Activated T-cell treated with anti-CD3 and anti-CD28 coated beads for 48 hours (primary cell): ENCODE measurements at regions not wholly inside any gene's neighbourhood (a gene's known extent, or its start where the extent isn't known, plus 50 kb on each side); places are given as distances from the start of the nearest gene placed in this dataset.
"Not testable (repeated sequence)": the region's sequence is repeated elsewhere in the genome, so short reads cannot be mapped to it uniquely, and the experiment has no call there.

Experiments used
- DNase-seq: peaks from one replicate; pipeline ENCODE4 v3.0.0-alpha.2; 2020; ENCODE audit warnings: low read depth

GRCh38 chr3:178205740-178206139 is 330.5 kb upstream of the KCNMB2 start:
- no peak for DNase-seq

- no peak for DNase-seq
Measured at GRCh38 chr3:178206521-178206920, 329.7 kb upstream of the KCNMB2 start.

DNA sequence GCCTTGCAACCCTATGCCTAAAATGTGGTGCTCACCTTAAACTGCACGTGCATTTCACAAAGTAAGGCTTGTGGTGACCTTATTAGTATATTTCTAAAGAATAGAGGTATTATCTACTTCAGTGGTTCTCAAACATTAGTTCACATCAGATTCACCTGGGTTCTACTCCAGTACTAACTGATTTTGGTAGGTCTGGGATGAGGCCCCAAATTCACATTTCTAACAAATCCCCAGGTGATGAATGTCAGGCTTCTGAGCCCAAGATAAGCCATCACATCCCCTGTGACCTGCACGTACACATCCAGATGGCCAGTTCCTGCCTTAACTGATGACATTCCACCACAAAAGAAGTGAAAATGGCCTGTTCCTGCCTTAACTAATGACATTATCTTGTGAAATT is 329.1 kb upstream of the KCNMB2 start:
- DNase-seq, result not testable (repeated sequence)

GRCh38 chr3:178207627-178208026 is 328.6 kb upstream of the KCNMB2 start:
- DNase-seq, result not testable (repeated sequence)

GRCh38 chr3:178209116-178209515 is 327.1 kb upstream of the KCNMB2 start:
- DNase-seq, result not testable (repeated sequence)

DNA sequence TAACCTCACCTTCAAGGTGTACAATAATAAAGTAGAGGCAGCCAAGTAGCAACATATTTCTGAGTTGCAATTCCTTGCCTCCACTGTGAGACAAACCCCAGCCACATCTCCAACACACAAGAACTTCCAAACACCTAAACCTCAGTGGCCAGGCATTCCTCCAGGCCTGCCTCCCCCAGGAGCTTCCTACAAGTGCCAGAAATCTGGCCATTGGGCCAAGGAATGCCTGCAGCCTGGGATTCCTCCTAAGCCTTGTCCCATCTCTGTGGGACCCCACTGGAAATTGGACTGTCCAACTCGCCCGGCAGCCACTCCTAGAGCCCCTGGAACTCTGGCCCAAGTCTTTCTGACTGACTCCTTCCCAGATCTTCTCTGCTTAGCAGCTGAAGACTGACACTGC is 326.6 kb upstream of the KCNMB2 start:
- not testable (repeated sequence) for DNase-seq

DNA sequence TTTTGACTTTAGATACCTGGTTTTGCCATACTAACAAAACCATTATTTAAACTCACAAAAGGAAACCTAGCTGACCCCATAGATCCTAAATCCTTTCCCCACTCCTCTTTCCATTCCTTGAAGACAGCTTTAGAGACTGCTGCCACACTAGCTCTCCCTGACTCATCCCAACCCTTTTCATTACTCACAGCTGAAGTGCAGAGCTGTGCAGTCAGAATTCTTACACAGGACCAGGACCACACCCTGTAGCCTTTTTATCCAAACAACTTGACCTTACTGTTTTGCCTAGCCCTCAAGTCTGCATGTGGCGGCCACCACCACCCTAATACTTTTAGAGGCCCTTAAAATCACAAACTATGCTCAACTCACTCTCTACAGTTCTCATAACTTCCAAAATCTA is 325.1 kb upstream of the KCNMB2 start:
- DNase-seq, result not testable (repeated sequence)

DNA sequence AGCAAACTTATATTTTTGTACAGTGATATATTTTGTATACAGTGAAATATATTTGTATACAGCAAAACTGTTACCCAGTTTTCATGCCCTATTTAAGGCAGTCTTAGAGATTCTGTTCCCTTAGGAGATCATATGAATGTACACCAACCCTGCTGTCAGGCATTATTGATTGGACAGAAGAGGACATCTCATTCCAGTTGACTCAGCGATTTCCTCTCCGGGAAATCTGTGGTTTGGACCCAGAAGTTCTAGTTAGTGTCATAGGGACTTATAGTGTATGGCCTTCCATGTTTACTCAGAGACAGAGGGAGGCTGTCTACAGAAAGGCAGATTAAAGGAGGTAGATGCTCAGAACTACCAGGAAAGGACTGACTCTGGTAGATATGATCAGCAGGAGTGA is 318.8 kb upstream of the KCNMB2 start:
- no peak for DNase-seq

DNA sequence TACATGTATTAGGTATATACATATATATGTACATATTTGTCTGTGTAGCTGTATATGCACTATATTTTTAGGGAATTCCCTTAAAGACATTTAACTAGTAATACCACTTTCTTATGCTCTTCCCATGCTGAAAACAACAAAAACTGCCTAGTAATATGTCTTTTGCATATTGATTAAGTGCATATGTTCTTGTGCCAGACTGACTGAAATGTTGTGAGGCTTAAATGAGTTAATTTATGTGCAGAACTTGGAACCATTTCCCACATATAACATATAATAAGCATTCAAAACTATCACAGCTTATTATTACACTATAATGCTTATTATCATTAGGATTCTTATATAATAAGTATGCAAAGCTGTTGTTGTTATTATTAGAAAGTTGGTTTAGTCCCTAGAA is 318.0 kb upstream of the KCNMB2 start:
- DNase-seq, result no peak

DNA sequence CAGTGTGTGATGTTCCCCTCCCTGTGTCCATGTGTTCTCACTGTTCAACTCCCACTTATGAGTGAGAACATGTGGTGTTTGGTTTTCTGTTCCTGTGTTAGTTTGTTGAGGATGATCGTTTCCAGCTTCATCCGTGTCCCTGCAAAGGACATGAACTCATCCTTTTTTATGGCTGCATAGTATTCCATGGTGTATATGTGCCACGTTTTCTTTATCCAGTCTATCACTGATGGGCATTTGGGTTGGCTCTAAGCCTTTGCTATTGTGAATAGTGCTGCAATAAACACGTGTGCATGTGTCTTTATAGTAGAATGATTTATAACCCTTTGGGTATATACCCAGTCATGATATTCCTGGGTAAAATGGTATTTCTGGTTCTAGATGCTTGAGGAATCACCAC is 316.6 kb upstream of the KCNMB2 start:
- not testable (repeated sequence) for DNase-seq

DNA sequence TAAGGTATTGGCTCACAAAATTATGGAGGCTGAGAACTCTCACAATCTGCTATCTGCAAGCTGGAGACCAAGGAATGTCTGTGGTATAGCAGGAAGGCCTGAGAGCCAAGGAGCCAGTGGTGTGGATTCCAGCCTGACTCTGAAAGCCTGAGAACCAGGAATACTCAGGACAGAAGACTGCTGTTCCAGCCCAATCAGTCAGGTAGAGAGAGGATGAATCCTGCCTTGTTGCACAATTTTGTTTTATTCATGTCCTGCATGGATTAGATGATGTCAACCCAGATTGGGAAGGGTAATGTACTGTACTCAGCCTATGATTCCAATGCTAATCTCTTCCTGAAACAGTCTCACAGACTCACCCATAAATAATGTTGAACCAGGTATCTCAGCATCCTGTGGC is 312.4 kb upstream of the KCNMB2 start:
- DNase-seq, result no peak

DNA sequence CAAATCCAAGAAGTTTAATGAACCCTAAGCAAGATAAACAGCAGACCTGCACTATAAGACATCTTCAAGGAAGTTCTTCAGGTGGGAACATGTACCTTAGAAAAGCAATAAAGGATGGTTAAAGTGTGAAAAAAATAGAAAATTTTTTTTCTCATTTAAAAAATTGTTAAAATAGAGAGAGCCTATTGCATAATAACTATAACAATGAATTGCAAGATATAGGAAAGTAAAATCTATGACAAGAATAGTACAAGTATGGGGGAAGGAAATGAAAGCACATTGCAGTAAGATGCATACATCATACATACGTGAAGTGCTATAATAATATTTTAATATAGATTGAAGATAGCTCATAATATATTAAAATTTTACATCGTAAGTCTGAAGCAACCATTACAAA is 310.1 kb upstream of the KCNMB2 start:
- DNase-seq, result no peak

- DNase-seq, result no peak
Measured at GRCh38 chr3:178231645-178232044, 304.6 kb upstream of the KCNMB2 start.

DNA sequence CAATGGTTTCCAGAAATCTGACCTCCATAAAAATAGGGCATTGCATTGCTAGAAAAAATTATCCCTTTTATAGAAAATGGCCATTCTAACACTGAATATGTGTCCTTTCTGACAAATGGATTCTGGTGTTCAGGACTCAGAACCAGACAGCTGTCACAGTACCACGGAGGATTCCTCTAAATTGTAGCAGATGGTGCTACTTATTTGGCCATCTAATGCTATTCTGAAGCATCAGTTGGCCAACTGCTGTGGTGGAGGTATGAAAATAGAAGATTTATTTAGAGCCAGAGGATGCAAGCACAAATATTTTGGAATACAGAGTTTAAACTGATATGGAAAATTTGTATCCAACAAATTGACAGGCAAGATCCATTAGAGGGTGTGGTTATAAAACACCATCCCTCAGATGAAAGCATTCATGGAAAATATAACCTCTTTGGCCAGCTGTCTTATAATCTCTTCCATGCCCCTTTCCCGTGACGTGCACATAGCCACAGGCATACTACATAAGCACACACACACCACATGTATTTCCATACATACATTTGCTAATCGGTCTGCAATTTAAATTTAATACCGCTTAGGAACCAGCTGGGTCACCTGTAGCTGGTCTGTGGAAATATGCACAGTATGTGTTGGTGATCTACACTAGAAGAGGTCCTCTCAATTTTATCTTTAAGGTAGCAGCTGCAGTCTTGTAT is 302.7 kb upstream of the KCNMB2 start:
- no peak for DNase-seq

DNA sequence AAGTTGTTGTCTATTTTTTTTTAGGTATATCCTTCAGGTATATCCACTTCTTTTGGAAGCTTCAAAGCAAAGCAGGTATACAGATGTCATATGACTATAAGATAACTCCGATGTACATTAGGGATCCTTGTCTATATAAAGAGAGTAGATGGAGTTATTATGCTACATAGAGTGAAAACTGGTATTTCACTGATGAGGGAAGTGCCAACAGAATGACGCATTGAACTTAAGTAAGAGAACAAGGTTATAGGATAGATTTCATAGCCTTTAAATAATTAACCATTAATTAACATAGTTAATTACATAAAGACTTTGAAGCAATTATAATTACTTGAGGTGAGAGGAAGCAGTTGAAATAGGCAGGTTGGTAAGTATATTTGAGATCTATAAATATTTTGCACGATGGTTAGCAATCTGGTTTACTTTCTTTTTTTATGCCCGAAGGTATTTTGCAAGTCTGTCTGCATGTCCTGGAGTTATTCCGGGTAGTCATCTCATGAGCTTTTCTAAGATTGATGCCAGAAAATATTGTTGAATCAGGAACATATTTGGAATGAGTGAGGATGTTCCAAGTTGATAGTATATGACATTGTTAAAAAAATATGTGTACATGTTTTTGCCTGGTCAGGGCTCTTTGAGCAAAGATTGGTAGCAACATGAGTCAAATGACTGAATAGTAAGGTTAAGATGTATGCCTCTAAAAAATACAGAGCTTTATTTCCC is 299.5 kb upstream of the KCNMB2 start:
- no peak for DNase-seq

DNA sequence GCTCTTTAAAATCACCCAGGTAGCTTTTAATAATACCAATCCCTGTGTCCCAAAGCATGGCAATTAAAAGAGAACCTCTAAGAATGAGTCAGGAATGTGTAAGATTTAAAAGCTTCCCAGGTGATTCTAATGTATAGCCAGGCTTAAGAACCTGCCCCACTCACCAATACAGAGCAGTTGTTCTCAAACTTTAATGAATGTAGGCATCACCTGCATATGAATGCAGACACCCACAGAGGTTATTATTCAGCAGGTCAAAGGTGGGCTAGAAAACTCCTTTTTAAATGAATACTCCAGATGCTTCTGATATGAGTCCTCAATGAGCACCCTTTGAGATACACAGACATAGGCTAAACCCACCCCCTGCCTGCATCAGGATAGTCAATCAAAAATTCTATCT is 298.1 kb upstream of the KCNMB2 start:
- DNase-seq, result no peak

DNA sequence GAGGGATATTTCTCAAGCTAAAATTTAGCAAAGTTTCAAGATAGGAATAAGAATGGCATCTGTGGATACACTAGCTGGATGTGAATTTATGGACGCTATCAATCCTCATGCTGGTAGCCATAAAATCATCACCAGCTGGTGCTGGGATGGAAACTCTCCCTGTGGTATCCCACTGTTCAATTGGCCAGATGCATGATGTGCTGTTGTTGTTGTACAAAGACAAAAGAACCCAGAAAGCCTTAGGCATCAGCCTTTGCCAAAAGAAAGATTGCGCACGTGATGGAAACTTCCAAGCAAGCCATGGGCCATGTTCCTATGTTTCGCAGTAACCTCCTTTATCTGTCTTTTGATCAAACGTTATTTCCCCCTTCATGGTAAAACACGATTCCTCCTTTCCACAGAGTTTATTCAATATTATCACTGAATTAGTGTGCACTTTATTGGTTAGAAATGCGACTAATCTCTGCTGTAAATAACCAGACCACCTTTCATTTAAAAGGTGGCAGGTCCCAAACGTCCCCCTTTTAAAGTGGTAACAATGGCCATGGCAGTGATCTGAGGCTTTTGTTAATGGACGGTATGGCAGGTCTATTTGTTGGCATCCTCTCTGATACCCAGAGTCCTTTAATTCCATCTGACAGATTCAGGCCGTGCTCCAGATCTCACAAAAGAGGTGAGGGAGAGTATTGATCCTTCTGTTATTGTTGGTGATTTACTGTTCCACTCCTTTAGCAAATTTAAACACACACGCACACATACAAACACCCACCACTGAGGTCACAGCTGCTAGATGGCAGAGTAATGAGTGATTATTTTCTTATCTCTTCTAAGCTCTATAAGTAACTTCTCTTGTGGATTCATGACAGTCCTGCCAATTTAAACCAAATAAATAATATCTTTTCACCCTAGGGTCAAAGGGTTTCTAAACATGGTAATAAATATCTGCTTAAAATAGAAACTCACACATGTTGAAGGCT is 291.2 kb upstream of the KCNMB2 start:
- DNase-seq, result no peak

DNA sequence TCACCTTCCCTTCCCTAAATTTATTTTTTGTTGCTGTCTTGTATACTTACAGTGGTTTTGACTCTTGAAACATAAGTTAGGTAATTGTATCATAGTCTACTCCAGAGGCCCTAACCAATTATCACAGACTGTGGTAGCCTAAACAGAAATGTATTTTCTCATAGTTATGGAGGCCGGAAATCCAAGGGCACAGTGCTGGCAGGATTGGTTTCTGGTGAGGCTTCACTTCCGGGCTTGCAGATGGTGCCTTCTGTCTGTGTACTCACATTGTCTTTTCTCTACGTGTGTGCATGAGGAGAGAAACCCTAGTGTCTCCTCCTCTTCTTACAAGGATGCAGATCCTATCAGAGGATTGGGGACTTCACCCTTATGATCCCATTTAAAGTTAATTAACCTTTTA is 290.2 kb upstream of the KCNMB2 start:
- DNase-seq, result no peak

DNA sequence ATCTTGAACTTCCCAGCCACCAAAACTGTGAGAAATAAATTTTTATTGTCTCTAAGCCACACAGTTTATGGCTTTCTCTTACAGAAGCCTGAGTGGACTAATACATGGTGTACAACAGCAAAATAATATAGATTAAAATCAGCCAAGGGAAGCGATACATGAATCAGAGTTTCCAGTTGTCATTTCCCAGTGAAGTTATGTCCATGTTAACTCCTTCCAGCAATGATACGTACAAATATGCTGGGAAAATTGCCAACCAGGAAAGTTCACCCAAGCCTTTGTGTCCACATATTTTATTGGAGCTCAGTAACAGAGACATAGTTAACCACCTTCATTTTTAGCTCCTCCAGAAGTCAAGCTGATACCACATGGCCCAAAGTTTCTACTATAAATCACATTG is 280.9 kb upstream of the KCNMB2 start:
- no peak for DNase-seq

DNA sequence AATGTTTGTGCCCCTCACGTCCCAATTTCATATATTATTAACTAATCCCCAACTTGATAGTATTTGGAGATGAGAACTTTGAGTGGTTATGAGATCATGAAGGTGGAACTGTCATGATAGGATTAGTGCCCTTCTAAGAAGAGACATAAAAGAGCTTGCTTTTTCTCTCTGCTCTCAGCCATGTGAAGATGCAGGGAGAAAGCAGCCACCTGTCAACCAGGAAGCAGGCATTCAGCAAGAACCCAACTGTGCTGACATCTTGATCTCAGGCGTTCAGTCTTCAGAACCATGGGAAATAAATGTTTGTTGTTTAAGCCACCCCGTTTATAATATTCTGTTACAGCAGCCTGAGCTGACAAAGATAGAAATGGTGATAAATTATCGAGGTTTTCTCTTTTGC is 278.7 kb upstream of the KCNMB2 start:
- DNase-seq, result no peak

DNA sequence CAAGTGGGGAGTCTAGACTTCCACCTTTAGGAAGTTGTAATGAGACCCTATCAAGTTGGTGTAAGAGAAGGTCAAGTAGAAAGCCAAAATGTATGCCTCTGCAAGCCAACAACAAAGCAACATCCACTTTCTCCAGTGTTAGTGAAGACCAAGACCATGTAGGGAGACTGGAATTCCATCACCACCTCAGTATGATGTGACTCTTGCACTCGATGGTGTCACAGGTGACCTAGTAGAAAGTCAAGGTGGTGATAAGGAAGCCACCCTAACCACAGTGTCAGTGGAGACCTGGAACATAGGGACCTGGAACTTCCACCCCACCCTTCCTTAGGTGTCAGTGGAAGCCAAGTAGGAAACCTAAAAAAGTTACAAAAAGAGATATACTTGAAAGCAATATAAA is 278.1 kb upstream of the KCNMB2 start:
- no peak for DNase-seq

DNA sequence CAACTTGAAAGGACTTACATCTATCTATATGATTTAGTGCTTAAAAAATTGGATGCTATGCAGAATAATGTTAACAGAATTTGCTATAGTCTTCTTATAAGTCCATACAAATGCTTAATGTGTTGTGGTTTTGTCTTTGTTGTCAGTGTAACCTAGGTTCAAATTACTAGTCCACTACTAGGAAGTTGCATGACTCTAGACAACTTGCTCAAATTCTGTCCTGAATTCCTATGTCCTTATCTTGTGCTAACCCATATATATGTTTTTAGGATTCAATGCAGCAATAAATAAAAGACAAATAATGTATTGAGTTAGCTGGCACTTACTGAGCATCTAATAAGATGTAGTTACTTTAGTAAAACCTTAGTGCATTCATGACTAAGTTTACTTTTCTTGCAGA is 276.5 kb upstream of the KCNMB2 start:
- DNase-seq, result no peak
